ENCODE measurements at regions not wholly inside any gene's neighbourhood (a gene's known extent, or its start where the extent isn't known, plus 50 kb on each side); places are given as distances from the start of the nearest gene placed in this dataset.
"Not testable (repeated sequence)": the region's sequence is repeated elsewhere in the genome, so short reads cannot be mapped to it uniquely, and the experiment has no call there.

GRCh38 chr13:80550971-80551441, 210.1 kb upstream of the SPRY2 start:
- DNase-seq: no peak
- intact Hi-C loops (cut with DNase I): no loop called here

GRCh38 chr13:80548915-80549314, 208.0 kb upstream of the SPRY2 start:
- DNase-seq: no peak
- intact Hi-C loops (cut with DNase I): no loop called here

- intact Hi-C loops (cut with DNase I): no loop called here
- no peak for DNase-seq
These were observed 207.2 kb upstream of the SPRY2 start for GRCh38 chr13:80547885-80548825.

DNA sequence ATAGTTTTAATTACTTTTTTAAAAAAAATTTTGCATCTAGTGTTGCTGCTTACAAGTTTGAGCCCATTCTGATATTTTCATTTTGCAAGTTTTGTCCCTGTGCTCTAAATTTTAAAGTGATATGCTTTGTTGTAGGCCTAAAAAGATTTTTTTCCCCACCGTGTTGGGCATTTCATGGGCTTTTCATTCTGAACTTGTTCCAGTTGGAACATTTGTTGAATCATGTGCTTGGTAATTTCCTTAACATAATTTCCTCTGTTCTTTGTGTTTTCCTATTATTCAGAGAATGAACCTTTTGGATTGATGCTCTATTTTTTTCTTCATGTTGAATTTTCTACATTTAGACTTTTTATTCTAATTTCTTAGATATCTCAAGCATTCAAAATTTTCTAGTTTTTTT, 206.4 kb upstream of the SPRY2 start:
- intact Hi-C loops (cut with DNase I): no loop called here
- DNase-seq: no peak

DNA sequence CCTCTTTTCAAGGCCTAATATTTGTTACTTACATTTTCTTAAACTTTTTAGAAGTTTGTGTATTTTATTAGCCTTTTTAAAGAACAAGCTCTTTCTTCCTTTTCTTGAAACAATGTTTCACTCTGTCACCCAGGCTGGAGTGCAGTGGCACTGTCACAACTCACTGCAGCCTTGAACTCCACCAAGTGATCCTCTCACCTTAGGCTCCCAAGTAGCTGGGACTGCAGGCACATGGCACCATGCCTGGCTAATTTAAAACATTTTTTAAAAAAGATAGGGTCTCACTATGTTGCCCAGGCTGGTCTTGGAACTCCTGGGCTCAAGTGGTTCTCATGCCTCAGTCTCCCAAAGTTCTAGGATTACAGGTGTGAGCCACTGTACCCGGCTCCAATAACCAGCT, 192.2 kb upstream of the SPRY2 start:
- intact Hi-C loops (cut with DNase I): no loop called here
- no peak for DNase-seq

- intact Hi-C loops (cut with DNase I): no loop called here
- no peak for DNase-seq
These were observed 190.0 kb upstream of the SPRY2 start for GRCh38 chr13:80530902-80531301.

DNA sequence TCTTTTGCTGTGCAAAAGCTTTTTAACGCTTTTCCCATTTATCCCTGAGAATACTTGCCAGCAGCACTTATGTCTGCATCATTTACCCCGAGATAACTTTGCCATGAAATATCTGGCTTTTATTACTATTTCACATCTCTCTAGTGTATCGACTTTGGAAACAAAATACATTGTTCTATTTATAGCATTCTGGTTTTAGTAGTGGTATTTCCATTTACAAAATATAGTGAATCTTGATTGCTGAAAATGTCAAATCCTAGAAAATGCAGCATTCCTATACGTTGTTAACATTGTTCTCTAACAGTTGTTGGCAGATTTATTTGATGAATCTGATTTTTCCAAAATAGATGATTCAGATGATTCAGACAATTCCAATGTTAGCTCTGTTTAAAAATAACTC, 189.3 kb upstream of the SPRY2 start:
- intact Hi-C loops (cut with DNase I): no loop called here

GRCh38 chr13:80529734-80530133, 188.8 kb upstream of the SPRY2 start:
- intact Hi-C loops (cut with DNase I): no loop called here
- no peak for DNase-seq

More for the DNA sequence above, 189.3 kb upstream of the SPRY2 start:
- DNase-seq: no peak

DNA sequence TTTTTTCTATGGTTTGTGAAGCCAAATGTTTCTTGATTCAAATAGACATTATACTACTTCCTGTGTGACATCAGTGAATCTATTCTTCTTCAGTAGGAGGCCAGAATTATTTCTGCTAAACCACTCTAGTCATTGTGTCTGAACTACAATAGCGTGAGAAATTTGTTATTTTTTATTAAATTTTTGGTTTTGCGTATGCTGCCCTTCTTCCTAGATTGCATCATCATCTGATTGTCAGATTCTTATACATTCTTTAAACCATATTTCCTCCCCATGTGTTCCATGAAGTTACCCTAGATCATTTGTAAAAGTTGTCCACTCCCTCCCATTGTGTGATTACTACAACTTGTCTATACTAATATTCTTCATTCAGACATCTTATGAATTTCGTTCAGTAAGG, 187.8 kb upstream of the SPRY2 start:
- intact Hi-C loops (cut with DNase I): no loop called here
- no peak for DNase-seq

- intact Hi-C loops (cut with DNase I): no loop called here
- DNase-seq: no peak
These were observed 186.5 kb upstream of the SPRY2 start for GRCh38 chr13:80527400-80527799.

DNA sequence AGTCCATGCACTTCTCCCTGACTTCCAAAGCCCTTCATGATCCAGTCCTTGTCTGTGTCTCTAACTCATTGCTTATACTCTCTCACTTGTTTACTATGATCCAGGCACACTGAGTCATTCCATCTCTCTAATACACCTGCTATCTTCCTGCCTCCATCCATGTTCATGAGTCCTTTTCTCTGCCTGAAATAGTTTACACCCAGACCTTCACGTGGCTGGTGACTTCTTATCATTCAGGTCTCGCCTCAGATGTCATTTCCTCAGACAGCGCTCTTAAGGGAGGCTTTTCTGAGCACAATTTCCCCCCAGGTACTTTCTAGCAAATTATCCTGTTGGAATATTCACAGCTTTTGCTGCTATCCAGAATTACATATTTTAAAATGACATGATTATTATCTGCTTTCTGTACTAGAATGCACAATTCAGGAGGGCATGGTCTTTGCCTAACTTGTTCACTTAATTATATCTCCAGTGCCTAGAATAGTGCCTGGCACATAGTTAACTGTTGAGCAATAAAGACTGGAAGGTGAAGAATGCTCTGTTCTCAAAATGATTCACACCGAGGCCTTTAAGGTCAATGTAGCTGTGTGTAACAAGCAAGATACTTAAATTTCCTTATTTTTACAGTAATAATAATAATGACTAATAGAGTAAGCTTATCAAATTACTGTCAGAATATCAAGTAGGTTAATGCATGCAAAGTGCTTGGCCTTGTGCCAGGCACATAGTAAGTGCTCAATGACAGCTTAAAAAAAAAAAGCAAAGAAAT, 183.7 kb upstream of the SPRY2 start:
- no peak for DNase-seq
- intact Hi-C loops (cut with DNase I): no loop called here

DNA sequence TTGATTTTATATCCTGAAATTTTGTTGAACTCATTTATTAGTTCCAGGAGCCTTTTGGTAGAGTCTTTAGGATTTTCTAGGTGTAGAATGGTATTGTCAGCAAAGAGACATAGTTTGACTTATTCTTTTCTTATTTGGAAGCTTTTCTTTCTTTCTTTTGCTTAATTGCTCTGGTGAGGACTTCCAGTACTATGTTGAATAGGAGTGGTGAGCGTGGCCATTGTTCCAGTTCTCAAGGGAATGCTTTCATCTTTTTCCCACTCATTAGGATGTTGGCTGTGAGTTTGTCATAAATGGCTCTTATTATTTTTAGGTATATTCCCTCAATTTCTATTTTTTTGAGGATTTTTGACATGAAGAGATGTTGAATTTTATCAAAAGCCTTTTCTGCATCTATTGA, 182.2 kb upstream of the SPRY2 start:
- intact Hi-C loops (cut with DNase I): no loop called here
- no peak for DNase-seq

GRCh38 chr13:80522463-80522862, 181.5 kb upstream of the SPRY2 start:
- DNase-seq; intact Hi-C loops (cut with DNase I): not testable (repeated sequence)

DNA sequence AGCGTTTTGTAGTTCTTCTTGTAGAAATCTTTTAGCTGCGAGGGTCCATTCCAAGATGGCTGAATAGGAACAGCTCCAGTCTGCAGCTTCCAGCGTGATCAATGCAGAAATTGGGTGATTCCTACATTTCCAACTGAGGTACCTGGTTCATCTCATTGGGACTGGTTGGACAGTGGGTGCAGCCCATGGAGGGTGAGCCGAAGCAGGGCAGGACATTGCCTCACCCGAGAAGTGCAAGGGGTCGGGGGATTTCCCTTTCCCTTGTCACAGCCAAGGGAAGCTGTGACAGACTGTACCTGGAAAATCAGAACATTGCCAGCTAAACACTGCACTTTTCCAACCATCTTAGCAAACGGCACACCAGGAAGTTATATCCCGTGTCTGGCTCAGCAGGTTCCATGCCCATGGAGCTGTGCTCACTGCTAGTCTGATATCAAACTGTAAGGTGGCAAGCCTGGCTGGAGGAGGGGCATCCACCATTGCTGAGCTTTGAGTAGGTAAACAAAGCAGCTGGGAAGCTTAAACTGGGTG, 176.0 kb upstream of the SPRY2 start:
- intact Hi-C loops (cut with DNase I): no loop called here
- DNase-seq: peak in 1 of 10 donors; percentile 67

- intact Hi-C loops (cut with DNase I): no loop called here
These were observed 174.4 kb upstream of the SPRY2 start for GRCh38 chr13:80515296-80515695.

GRCh38 chr13:80513196-80513595, 172.3 kb upstream of the SPRY2 start:
- no peak for DNase-seq
- intact Hi-C loops (cut with DNase I): no loop called here

More at GRCh38 chr13:80515296-80515695, 174.4 kb upstream of the SPRY2 start:
- no peak for DNase-seq

GRCh38 chr13:80510686-80511085, 169.8 kb upstream of the SPRY2 start:
- DNase-seq: no peak
- intact Hi-C loops (cut with DNase I): no loop called here

DNA sequence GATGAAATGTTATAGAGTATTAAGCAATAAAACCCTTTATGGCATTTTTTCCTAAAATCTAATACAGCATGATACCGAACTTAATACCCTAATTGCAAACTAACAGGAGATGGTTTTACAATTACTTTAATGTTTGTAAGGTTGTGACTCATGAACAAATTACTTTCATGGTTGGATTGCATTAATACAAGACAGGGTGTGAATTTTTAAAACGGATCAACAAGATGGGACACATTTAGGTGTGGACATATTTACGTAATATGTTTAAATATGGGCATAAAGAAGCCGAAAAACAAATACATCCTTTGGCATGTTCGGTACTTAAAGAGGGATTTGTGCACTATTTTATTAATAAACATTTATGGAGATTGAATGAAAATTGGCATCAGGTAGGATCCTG, 168.3 kb upstream of the SPRY2 start:
- intact Hi-C loops (cut with DNase I): no loop called here
- DNase-seq: no peak

DNA sequence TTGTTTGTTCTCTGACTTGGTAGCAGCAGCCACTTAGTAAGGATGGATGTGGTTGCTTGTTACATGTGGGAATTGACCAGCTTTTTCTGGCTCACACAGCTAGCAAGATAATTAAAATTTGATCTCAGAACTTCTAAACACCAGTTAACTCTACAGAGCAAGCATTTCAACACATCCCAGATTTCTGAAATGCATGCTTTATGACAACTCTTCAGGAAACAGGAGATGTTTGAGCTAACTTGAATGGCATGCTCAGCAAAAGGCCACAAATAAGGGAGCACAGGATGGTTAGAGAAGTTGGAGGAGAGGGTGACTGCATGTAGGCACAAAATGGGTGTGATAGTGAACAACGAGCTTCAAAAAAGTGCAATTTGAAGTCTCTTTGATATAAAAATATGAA, 167.1 kb upstream of the SPRY2 start:
- DNase-seq: no peak
- intact Hi-C loops (cut with DNase I): no loop called here

- intact Hi-C loops (cut with DNase I): no loop called here
These were observed 163.5 kb upstream of the SPRY2 start for GRCh38 chr13:80504453-80504852.

DNA sequence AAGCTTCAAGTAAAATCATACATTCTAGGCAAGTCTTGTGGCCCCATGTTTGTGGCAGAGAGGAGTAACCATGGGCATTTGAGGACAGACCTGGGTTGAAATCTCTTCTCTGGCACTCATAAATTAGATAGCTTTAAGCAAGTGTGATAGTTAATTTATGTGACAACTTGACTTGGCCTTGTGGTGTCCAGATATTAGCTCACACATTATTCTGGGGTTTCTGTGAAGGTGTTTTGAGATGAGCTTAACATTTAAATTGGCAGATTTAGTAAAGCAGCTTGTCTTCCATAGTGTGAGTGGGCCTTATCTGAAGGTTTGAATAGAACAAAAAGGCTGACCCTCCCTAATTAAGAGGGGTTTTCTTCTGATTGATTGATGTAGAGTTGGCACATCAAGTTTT, 161.4 kb upstream of the SPRY2 start:
- DNase-seq: no peak
- intact Hi-C loops (cut with DNase I): no loop called here

More at GRCh38 chr13:80504453-80504852, 163.5 kb upstream of the SPRY2 start:
- no peak for DNase-seq

All from posterior cingulate gyrus (tissue), 11 donors.